HT1080 (cell line): ENCODE measurements at regions not wholly inside any gene's neighbourhood (a gene's known extent, or its start where the extent isn't known, plus 50 kb on each side); places are given as distances from the start of the nearest gene placed in this dataset.
"Not testable (repeated sequence)": the region's sequence is repeated elsewhere in the genome, so short reads cannot be mapped to it uniquely, and the experiment has no call there.

Source experiments
- DNase-seq: peaks from one replicate; pipeline ENCODE4 v3.0.0-alpha.2; 2015; ENCODE audit warnings: low read depth

- DNase-seq, result no peak
Measured at GRCh38 chr13:80180740-80181355, 160.1 kb downstream of the SPRY2 start.

- peak; percentile 40 for DNase-seq
Measured at GRCh38 chr13:80177327-80177726, 163.6 kb downstream of the SPRY2 start.

- no peak for DNase-seq
Measured at GRCh38 chr13:80173224-80173623, 167.7 kb downstream of the SPRY2 start.

DNA sequence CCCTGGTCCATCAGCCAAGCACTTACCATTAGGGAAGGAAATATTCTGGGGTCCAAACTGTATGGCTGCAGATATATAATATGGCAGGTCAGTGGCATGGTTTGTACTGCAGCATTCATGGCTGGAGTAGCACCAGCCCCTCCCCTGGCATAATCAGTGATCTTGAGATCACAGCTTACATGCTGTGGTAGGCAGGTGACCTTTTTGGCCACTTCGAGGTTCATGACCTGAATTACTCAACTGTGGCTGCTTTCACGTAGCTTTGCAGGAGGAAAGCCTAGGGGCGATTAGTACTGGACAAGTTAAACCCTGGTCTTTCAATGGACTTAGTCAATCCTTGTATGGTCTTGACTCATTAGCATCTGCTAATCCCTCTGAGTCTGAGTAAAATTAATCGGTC, 169.8 kb downstream of the SPRY2 start:
- DNase-seq, result no peak

- DNase-seq, result peak; percentile 61
Measured at GRCh38 chr13:80168089-80168850, 172.7 kb downstream of the SPRY2 start.

DNA sequence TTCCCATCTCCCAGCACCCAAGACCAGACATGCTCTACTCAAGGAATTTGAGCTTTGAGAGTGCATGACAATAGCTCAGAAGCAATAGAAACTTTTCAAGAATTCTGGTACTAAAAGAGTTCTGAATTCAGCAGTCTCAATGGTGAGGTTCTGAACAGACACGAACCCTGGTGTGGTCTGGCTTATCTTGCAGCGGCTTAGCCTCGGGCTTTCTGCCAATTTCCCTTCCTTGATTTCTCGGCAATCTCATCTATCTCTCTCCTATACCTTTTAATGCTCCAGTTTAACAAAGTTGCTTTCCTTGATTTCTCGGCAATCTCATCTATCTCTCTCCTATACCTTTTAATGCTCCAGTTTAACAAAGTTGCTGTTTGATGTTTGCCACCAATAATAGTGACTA, 174.6 kb downstream of the SPRY2 start:
- DNase-seq, result no peak

DNA sequence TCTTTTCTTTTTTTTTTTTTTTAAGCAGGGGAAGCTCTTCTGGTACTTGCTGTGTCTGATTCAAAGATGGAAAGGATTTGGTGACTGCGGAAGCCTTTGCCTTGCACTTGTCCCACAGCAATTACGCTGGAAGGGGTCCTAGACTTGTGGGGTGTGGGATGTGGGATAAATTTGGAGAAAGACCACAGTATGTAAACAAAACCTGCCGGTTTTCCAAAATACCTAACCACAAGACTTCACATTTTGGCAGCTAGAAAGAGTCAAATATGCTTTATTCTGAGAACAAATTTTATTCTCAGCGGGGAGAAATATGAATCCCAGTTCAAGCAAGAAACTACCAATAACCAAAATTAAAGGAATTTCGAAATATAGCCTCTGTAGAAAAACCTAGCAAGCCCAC, 176.5 kb downstream of the SPRY2 start:
- DNase-seq, result no peak

DNA sequence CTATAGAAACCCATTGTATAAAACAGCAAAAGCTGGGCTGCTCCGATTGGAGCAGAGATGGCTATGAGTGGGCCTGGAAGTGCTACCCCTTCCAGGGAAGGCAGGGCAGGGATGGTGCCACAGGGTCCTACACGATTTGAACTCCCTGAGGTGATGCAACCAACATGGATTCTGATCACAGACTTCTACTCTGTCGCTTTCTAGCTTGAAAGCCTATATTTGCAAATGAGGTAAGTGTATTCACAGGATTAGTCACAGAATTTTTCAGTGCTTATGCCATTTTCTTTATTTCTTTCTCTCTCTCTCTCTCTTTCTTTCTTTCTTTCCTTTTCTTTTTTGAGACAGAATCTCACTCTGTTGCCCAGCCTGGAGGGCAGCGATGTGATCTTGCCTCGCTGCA, 179.0 kb downstream of the SPRY2 start:
- DNase-seq, result no peak

- DNase-seq, result no peak
Measured at GRCh38 chr13:80161219-80161618, 179.7 kb downstream of the SPRY2 start.

GRCh38 chr13:80160110-80160509, 180.8 kb downstream of the SPRY2 start:
- no peak for DNase-seq

DNA sequence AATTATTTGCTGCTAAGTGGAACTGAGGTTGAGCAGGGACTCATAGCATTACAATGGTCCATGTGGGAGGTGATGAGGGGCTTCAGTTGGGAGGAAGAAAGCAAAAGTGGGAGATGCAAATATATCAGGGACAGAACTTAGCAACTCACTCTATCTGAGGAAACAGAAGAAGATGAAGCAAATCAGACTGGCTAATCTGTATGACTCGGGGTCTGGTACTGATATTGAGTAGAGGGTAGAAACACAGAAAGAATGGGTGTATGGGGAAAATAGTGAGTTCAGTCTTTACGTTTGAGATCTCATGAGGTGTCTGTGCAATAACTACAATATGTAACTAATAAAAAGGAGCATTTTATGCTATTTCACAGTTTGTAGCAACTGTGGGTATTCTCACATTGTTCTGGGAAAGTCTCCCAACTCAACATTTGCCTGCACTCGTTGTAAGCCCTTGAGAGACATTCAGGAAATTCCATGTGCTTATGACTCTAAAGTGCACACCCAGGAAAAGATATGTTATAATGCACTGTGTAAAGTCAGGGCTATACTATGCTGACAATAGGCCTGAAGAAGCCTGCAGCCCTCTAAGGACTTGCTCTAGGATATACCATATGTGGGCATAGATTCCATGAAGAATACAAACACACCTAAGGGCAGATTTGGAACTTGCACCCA, 183.5 kb downstream of the SPRY2 start:
- no peak for DNase-seq

DNA sequence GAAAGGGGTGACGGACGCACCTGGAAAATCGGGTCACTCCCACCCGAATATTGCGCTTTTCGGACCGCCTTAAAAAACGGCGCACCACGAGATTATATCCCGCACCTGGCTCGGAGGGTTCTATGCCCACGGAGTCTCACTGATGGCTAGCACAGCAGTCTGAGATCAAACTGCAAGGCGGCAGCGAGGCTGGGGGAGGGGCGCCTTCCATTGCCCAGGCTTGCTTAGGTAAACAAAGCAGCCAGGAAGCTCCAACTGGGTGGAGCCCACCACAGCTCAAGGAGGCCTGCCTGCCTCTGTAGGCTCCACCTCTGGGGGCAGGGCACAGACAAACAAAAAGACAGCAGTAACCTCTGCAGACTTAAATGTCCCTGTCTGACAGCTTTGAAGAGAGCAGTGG, 188.8 kb downstream of the SPRY2 start:
- DNase-seq, result not testable (repeated sequence)

DNA sequence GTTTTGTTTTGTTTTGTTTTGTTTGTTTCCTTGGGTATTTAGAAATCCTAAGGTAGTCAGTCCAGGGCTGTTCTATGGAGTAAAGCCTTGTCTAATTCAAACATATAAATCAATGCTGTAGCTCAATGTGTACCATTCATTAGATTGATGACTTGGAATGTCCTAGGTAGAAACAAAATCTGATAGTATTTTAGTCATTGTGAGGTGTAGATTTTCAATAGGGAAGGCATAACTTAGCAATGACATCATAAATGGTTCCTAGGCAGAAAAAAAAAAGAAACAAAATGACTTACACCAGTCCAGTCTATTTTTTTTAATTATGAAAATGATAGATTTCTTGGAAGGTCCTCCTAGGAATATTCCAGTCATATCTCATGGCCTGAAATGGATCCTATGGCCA, 189.9 kb downstream of the SPRY2 start:
- DNase-seq, result peak; percentile 43

GRCh38 chr13:80149736-80150135, 191.2 kb downstream of the SPRY2 start:
- DNase-seq, result no peak

GRCh38 chr13:80145171-80145690, 195.7 kb downstream of the SPRY2 start:
- DNase-seq, result no peak

DNA sequence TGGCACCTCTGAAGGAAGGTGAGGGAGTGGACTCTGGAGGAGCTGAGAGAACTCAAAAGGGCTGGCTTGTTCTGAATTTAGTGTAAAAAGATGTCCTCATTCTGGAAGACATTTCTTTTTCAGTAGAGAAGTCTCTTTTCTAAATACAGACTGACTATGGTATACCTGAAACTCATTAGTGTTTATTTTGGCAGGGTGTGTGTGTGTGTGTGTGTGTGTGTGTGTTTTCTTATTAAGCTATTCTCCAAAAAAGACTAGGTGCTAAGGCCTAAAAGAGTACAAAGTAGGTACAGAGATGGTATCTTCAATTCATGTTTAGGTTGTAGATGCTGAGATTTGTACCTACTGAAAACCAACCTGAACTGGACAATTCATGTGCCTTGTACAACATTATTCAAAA, 196.4 kb downstream of the SPRY2 start:
- DNase-seq, result no peak

GRCh38 chr13:80141123-80141849, 199.6 kb downstream of the SPRY2 start:
- DNase-seq, result no peak

- no peak for DNase-seq
Measured at GRCh38 chr13:80140685-80141084, 200.2 kb downstream of the SPRY2 start.

GRCh38 chr13:80139196-80139595, 201.7 kb downstream of the SPRY2 start:
- no peak for DNase-seq

DNA sequence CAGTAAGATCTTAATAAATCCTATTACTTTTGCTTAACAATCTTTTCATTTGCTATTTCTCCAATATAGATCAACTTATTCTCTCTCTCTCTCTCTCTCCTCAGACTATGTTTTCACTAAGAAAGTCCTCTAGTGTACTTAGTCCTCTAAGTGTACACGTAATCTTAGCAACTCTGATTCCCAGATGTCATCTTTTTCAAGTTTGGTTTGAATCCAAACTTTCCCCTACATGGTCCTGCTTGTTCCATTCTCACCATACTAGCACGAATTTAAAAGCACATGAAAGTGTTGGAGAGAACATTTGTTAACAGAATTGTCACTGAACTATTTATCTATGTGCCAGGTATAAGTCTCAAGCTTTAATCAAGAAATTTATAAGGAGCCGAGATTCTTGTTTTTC, 202.9 kb downstream of the SPRY2 start:
- no peak for DNase-seq

- no peak for DNase-seq
Measured at GRCh38 chr13:80134346-80134745, 206.6 kb downstream of the SPRY2 start.
